Mucosa of descending colon (tissue), 3 donors: ENCODE measurements at regions not wholly inside any gene's neighbourhood (a gene's known extent, or its start where the extent isn't known, plus 50 kb on each side); places are given as distances from the start of the nearest gene placed in this dataset.
"Not testable (repeated sequence)": the region's sequence is repeated elsewhere in the genome, so short reads cannot be mapped to it uniquely, and the experiment has no call there.

Experiments used
- ATAC-seq: fragments of 200-7000 bp; cut with Tn5 transposase; one replicate; pipeline ENCODE4 v1.9.1; 2020; ENCODE audit warnings: mild to moderate bottlenecking, moderate library complexity
- DNase-seq, 3 donors: peaks; one replicate each; pipeline ENCODE4 v3.0.0-alpha.2; 2020
- H3K36me3 ChIP-seq: fragments of 200-600 bp; one replicate; pipeline ENCODE4 v1.8.0; 2021; ENCODE audit warnings: low read depth, mild to moderate bottlenecking
- H3K4me1 ChIP-seq: fragments of 200-600 bp; one replicate; pipeline ENCODE4 v1.8.0; 2021; ENCODE audit warnings: low read depth, mild to moderate bottlenecking
- H3K4me3 ChIP-seq: fragments of 200-600 bp; one replicate; pipeline ENCODE4 v1.8.0; 2021; ENCODE audit warnings: mild to moderate bottlenecking
- H3K9me3 ChIP-seq: fragments of 200-600 bp; one replicate; pipeline ENCODE4 v1.8.0; 2021; ENCODE audit warnings: mild to moderate bottlenecking
- CTCF ChIP-seq: fragments of 200-600 bp; IDR thresholded peaks from one replicate; pipeline ENCODE4 v1.8.0; 2022; ENCODE audit warnings: antibody characterized with exemption, mild to moderate bottlenecking
- intact Hi-C, 2 donors: fragments of 100-400 bp; cut with DNase I in 1 of 2; cut with micrococcal nuclease in 1 of 2; formaldehyde crosslinking; loops; one replicate each; pipeline versions ENCODE4 v1.11.0 to v1.11.1; 2022; cut with DNase I, micrococcal nuclease
- donor health status: DM: no; HTN: no; CAD: no; lungs with moderate emphysema.
- donor health status: DM: no; HTN: no; CAD: no.
- donor health status: DM: no; HTN: yes; CAD: no.

GRCh38 chr7:4470246-4470645, 211.8 kb upstream of the FOXK1 start:
- no peak overlapping the region for H3K4me3 ChIP-seq
- no peak for DNase-seq
- no peak for TF ChIP-seq CTCF
- intact Hi-C loops = no loop called here
- H3K4me1 ChIP-seq = no peaks in the 10 kb centered on the region
- no peaks in the 10 kb centered on the region for H3K9me3 ChIP-seq
- no peaks in the 10 kb centered on the region for H3K36me3 ChIP-seq
- ATAC-seq = no peak

- Histone ChIP-seq H3K4me1 (no peaks in the 10 kb centered on the region), H3K4me3 (no peak overlapping the region), H3K9me3 (no peaks in the 10 kb centered on the region), H3K36me3 (no peaks in the 10 kb centered on the region)
- no peak for DNase-seq
- no peak for TF ChIP-seq CTCF
- no peak for ATAC-seq
- intact Hi-C loops = no loop called here
Observed at GRCh38 chr7:4472728-4473127, 209.4 kb upstream of the FOXK1 start.

GRCh38 chr7:4479367-4480039, 202.6 kb upstream of the FOXK1 start:
- H3K36me3 ChIP-seq = no peaks in the 10 kb centered on the region
- peaks cover 9% of the 10 kb centered on the region for H3K9me3 ChIP-seq
- no peak overlapping the region for H3K4me3 ChIP-seq
- DNase-seq (peak in 1 of 3 donors; percentile 31), ATAC-seq (peak; percentile 30)
- intact Hi-C loops = no loop called here
- no peak for TF ChIP-seq CTCF
- H3K4me1 ChIP-seq = no peaks in the 10 kb centered on the region

GRCh38 chr7:4480131-4480530, 202.0 kb upstream of the FOXK1 start:
- intact Hi-C loops, ATAC-seq, DNase-seq, H3K9me3 ChIP-seq, H3K4me3 ChIP-seq, H3K36me3 ChIP-seq, H3K4me1 ChIP-seq: not testable (repeated sequence)

- Histone ChIP-seq H3K4me1 (no peaks in the 10 kb centered on the region), H3K4me3 (no peak overlapping the region), H3K9me3 (peaks cover 9% of the 10 kb centered on the region), H3K36me3 (no peaks in the 10 kb centered on the region)
- DNase-seq = no peak
- intact Hi-C loops = no loop called here
- no peak for ATAC-seq
- no peak for TF ChIP-seq CTCF
Observed at GRCh38 chr7:4483851-4484250, 198.2 kb upstream of the FOXK1 start.

GRCh38 chr7:4484545-4484944, 197.6 kb upstream of the FOXK1 start:
- H3K4me3 ChIP-seq = no peak overlapping the region
- TF ChIP-seq CTCF = no peak
- no peaks in the 10 kb centered on the region for H3K36me3 ChIP-seq
- ATAC-seq = no peak
- H3K4me1 ChIP-seq = no peaks in the 10 kb centered on the region
- intact Hi-C loops = no loop called here
- no peak for DNase-seq
- H3K9me3 ChIP-seq = peaks cover 9% of the 10 kb centered on the region
